D721Med (cell line): ENCODE measurements at regions not wholly inside any gene's neighbourhood (a gene's known extent, or its start where the extent isn't known, plus 50 kb on each side); places are given as distances from the start of the nearest gene placed in this dataset.

ENCODE experiments used
- DNase-seq: peaks from one replicate; pipeline ENCODE4 v3.0.0; 2011; ENCODE audit warnings: low spot score; ENCODE audit not compliant: insufficient read length
- FAIRE-seq: peaks from 2 replicates; lab custom pipeline; 2011; peaks lifted over from hg19 to GRCh38; lab: Jason Lieb, UNC
- CTCF ChIP-seq: IDR thresholded peaks from 2 replicates; pipeline ENCODE4 v1.5.1; 2012; ENCODE audit warnings: mild to moderate bottlenecking, control low read depth; ENCODE audit not compliant: insufficient read depth; ENCODE audit errors: missing control alignments

GRCh38 chr3:21152555-21152954 lies 598.5 kb downstream of the ZNF385D start:
- TF ChIP-seq CTCF = no peak
- no peak for DNase-seq
- no peak for FAIRE-seq

- FAIRE-seq = no peak
- TF ChIP-seq CTCF = no peak
- no peak for DNase-seq
These were observed 608.1 kb downstream of the ZNF385D start for GRCh38 chr3:21142949-21143348.

GRCh38 chr3:21142031-21142430 lies 609.0 kb downstream of the ZNF385D start:
- no peak for TF ChIP-seq CTCF
- FAIRE-seq = no peak
- DNase-seq = no peak

GRCh38 chr3:21140785-21141184 lies 610.2 kb downstream of the ZNF385D start:
- TF ChIP-seq CTCF = no peak
- no peak for FAIRE-seq
- no peak for DNase-seq

- FAIRE-seq (no peak), DNase-seq (no peak)
- no peak for TF ChIP-seq CTCF
These were observed 612.9 kb downstream of the ZNF385D start for GRCh38 chr3:21138085-21138484.

- DNase-seq (no peak), FAIRE-seq (no peak)
- no peak for TF ChIP-seq CTCF
These were observed 618.1 kb downstream of the ZNF385D start for GRCh38 chr3:21132896-21133295.

GRCh38 chr3:21120826-21121225 lies 630.2 kb downstream of the ZNF385D start:
- no peak for FAIRE-seq
- no peak for TF ChIP-seq CTCF
- no peak for DNase-seq
